Glutamatergic neuron (in vitro differentiated cells): ENCODE measurements at regions not wholly inside any gene's neighbourhood (a gene's known extent, or its start where the extent isn't known, plus 50 kb on each side); places are given as distances from the start of the nearest gene placed in this dataset.

Experiments
- DNase-seq: peaks from one replicate; pipeline ENCODE4 v3.0.0; 2022
- H3K27ac Mint-ChIP-seq: one replicate; pipeline ENCODE4 v1.8.0; 2020; ENCODE audit warnings: mild to moderate bottlenecking, mixed read lengths, inconsistent platforms; ENCODE audit not compliant: unreplicated experiment
- H3K27me3 Mint-ChIP-seq: one replicate; pipeline ENCODE4 v1.8.0; 2020; ENCODE audit warnings: mild to moderate bottlenecking, moderate library complexity, mixed read lengths, inconsistent platforms; ENCODE audit not compliant: unreplicated experiment
- H3K36me3 Mint-ChIP-seq: one replicate; pipeline ENCODE4 v1.8.0; 2020; ENCODE audit warnings: mild to moderate bottlenecking, mixed read lengths, inconsistent platforms; ENCODE audit not compliant: unreplicated experiment
- H3K4me1 Mint-ChIP-seq: one replicate; pipeline ENCODE4 v1.8.0; 2020; ENCODE audit warnings: mild to moderate bottlenecking, low read depth, mixed read lengths, inconsistent platforms; ENCODE audit not compliant: unreplicated experiment
- H3K4me3 Mint-ChIP-seq: one replicate; pipeline ENCODE4 v1.8.0; 2020; ENCODE audit warnings: mild to moderate bottlenecking, mixed read lengths, inconsistent platforms; ENCODE audit not compliant: unreplicated experiment
- H3K9me3 Mint-ChIP-seq: one replicate; pipeline ENCODE4 v1.8.0; 2020; ENCODE audit warnings: mild to moderate bottlenecking, moderate library complexity, mixed read lengths, inconsistent platforms; ENCODE audit not compliant: unreplicated experiment
- CTCF ChIP-seq: fragments of 200-600 bp; sonication (generic); IDR thresholded peaks from one replicate; pipeline ENCODE4 v1.5.0; 2021; ENCODE audit not compliant: partially characterized antibody, unreplicated experiment

- TF ChIP-seq CTCF = no peak
- no peaks in the 10 kb centered on the region for H3K4me1 Mint-ChIP-seq
- no peaks in the 10 kb centered on the region for H3K36me3 Mint-ChIP-seq
- H3K4me3 Mint-ChIP-seq = no peak overlapping the region
- DNase-seq = no peak
- H3K27ac Mint-ChIP-seq = no peak overlapping the region
- no peaks in the 10 kb centered on the region for H3K9me3 Mint-ChIP-seq
- H3K27me3 Mint-ChIP-seq = peaks cover 2% of the 10 kb centered on the region
These were observed 93.9 kb downstream of the TBX19 start for GRCh38 chr1:168374566-168374965.

- TF ChIP-seq CTCF = no peak
- no peaks in the 10 kb centered on the region for H3K36me3 Mint-ChIP-seq
- no peak overlapping the region for H3K4me3 Mint-ChIP-seq
- no peaks in the 10 kb centered on the region for H3K4me1 Mint-ChIP-seq
- H3K9me3 Mint-ChIP-seq = no peaks in the 10 kb centered on the region
- no peak for DNase-seq
- peaks cover 2% of the 10 kb centered on the region for H3K27me3 Mint-ChIP-seq
- no peak overlapping the region for H3K27ac Mint-ChIP-seq
These were observed 93.2 kb downstream of the TBX19 start for GRCh38 chr1:168373869-168374268.

DNA sequence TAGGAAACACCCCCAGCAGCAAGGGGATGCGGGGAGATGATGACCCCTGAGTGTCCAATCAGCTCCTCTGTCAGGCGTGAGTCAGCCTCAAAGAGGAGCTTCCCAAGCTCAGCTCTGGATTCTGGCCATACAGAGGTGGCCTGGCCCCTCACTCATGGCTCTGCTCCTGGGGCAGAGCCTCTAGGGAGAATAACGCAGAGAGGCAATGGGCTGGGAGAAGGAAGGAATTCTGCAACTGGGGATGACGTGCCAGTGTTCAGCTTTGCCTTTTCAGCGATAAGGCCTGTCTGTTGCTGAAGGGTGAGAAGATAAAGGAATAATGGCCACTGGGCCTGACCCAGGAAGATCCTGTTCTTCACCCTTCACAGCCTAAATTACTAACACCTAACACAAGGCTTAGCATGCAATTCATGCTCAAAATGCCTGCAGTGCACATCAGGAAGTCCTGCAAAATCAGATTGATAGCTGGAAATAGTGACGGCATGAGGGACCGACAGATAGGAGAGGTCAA, 92.2 kb downstream of the TBX19 start:
- Mint-ChIP-seq H3K27ac (no peak overlapping the region), H3K36me3 (no peaks in the 10 kb centered on the region), H3K4me3 (no peak overlapping the region), H3K27me3 (peaks cover 2% of the 10 kb centered on the region), H3K4me1 (no peaks in the 10 kb centered on the region), H3K9me3 (no peaks in the 10 kb centered on the region)
- no peak for DNase-seq
- TF ChIP-seq CTCF = no peak

GRCh38 chr1:168372307-168372706, 91.6 kb downstream of the TBX19 start:
- TF ChIP-seq CTCF = no peak

DNA sequence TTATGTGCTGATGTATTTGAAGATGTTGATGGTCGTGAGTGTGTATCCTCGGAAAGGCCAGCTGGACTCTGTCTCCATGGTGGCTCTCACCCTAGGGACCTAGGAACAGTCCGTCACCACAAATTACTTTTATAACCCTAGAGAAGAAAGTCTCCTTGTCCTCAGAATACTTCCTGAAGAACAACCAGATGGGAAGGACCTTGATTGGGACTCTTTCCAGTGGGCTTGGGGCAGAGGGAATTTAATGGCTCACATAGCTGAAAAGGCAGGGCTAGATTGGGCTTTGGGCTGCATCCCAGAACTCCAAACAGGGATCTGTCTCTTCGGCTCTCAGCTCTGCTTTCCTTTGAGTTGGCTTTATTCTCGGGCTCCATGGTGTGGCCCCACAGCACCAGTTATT, 90.8 kb downstream of the TBX19 start:
- Mint-ChIP-seq H3K4me3 (no peak overlapping the region), H3K9me3 (no peaks in the 10 kb centered on the region), H3K36me3 (no peaks in the 10 kb centered on the region), H3K27ac (no peak overlapping the region), H3K4me1 (no peaks in the 10 kb centered on the region), H3K27me3 (no peaks in the 10 kb centered on the region)
- TF ChIP-seq CTCF = no peak
- no peak for DNase-seq

More at GRCh38 chr1:168372307-168372706, 91.6 kb downstream of the TBX19 start:
- no peaks in the 10 kb centered on the region for H3K9me3 Mint-ChIP-seq
- peaks cover 2% of the 10 kb centered on the region for H3K27me3 Mint-ChIP-seq
- no peak for DNase-seq
- no peak overlapping the region for H3K27ac Mint-ChIP-seq
- H3K36me3 Mint-ChIP-seq = no peaks in the 10 kb centered on the region
- H3K4me3 Mint-ChIP-seq = no peak overlapping the region
- H3K4me1 Mint-ChIP-seq = no peaks in the 10 kb centered on the region
